ENCODE measurements at regions not wholly inside any gene's neighbourhood (a gene's known extent, or its start where the extent isn't known, plus 50 kb on each side); places are given as distances from the start of the nearest gene placed in this dataset.
"Not testable (repeated sequence)": the region's sequence is repeated elsewhere in the genome, so short reads cannot be mapped to it uniquely, and the experiment has no call there.

- DNase-seq (ENCODE audit: low read depth in 2 of 2) = no peak
Observed at GRCh38 chr1:226461087-226461486, 53.2 kb upstream of the PARP1 start.

GRCh38 chr1:226463925-226464586 is 56.2 kb upstream of the PARP1 start:
- no peak for DNase-seq (ENCODE audit: low read depth in 2 of 2)

GRCh38 chr1:226464587-226464971 is 56.7 kb upstream of the PARP1 start:
- DNase-seq (ENCODE audit: low read depth in 2 of 2) = not testable (repeated sequence)

- DNase-seq (ENCODE audit: low read depth in 2 of 2) = no peak
Observed at GRCh38 chr1:226466296-226466695, 58.4 kb upstream of the PARP1 start.

GRCh38 chr1:226467443-226467842 is 59.5 kb upstream of the PARP1 start:
- DNase-seq (ENCODE audit: low read depth in 2 of 2) = no peak

- DNase-seq (ENCODE audit: low read depth in 2 of 2) = no peak
Observed at GRCh38 chr1:226470921-226471866, 63.3 kb upstream of the PARP1 start.

- DNase-seq (ENCODE audit: low read depth in 2 of 2) = no peak
Observed at GRCh38 chr1:226473325-226473724, 65.4 kb upstream of the PARP1 start.

- no peak for DNase-seq (ENCODE audit: low read depth in 2 of 2)
Observed at GRCh38 chr1:226474041-226474440, 66.1 kb upstream of the PARP1 start.

- no peak for DNase-seq (ENCODE audit: low read depth in 2 of 2)
Observed at GRCh38 chr1:226474443-226475141, 66.7 kb upstream of the PARP1 start.

- no peak for DNase-seq (ENCODE audit: low read depth in 2 of 2)
Observed at GRCh38 chr1:226475142-226475511, 67.2 kb upstream of the PARP1 start.

- no peak for DNase-seq (ENCODE audit: low read depth in 2 of 2)
Observed at GRCh38 chr1:226476066-226476465, 68.2 kb upstream of the PARP1 start.

- no peak for DNase-seq (ENCODE audit: low read depth in 2 of 2)
Observed at GRCh38 chr1:226476648-226477319, 68.9 kb upstream of the PARP1 start.

- no peak for DNase-seq (ENCODE audit: low read depth in 2 of 2)
Observed at GRCh38 chr1:226479474-226479873, 69.1 kb upstream of the STUM start.

GRCh38 chr1:226480461-226480860 is 68.1 kb upstream of the STUM start:
- no peak for DNase-seq (ENCODE audit: low read depth in 2 of 2)

GRCh38 chr1:226481133-226481532 is 67.4 kb upstream of the STUM start:
- DNase-seq (ENCODE audit: low read depth in 2 of 2) = no peak

- DNase-seq (ENCODE audit: low read depth in 2 of 2) = no peak
Observed at GRCh38 chr1:226482196-226482595, 66.4 kb upstream of the STUM start.

- no peak for DNase-seq (ENCODE audit: low read depth in 2 of 2)
Observed at GRCh38 chr1:226482975-226483700, 65.4 kb upstream of the STUM start.

GRCh38 chr1:226485192-226485591 is 63.4 kb upstream of the STUM start:
- no peak for DNase-seq (ENCODE audit: low read depth in 2 of 2)

- DNase-seq (ENCODE audit: low read depth in 2 of 2) = no peak
Observed at GRCh38 chr1:226486161-226486560, 62.4 kb upstream of the STUM start.

- DNase-seq (ENCODE audit: low read depth in 2 of 2) = no peak
Observed at GRCh38 chr1:226487921-226488320, 60.6 kb upstream of the STUM start.

- peak; percentile 7 to 13 for DNase-seq (ENCODE audit: low read depth in 2 of 2)
Observed at GRCh38 chr1:226489718-226490425, 58.7 kb upstream of the STUM start.

Measured in stimulated activated CD8-positive, alpha-beta memory T cell treated with anti-CD3 and anti-CD28 coated beads, Interleukin-2, amount 100 ng/mL, for 48 hours (primary cell).